ENCODE measurements at regions not wholly inside any gene's neighbourhood (a gene's known extent, or its start where the extent isn't known, plus 50 kb on each side); places are given as distances from the start of the nearest gene placed in this dataset.

DNA sequence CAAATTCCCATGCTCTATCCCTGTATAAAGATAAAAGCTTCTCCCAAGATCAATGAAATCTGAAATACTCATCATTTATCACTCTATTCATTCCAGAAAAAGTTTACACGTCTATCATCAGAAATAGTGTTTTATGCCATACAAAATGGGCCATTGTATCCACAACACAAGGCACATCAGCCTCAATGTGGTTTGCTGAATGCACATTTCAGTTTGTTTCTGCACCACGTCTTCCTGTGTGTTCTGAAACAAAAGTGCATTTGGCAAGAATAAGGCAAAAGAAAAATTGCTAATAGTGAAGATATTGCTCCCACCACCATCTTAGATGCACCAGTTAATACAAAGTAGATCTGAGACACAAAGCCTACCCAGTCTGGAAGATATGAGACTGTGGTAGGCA lies 89.6 kb upstream of the ETS2 start:
- no peak overlapping the region for H3K27ac ChIP-seq
- no peak for TF ChIP-seq ZFX (IDR thresholded peaks at IDR 0.05; ENCODE audit: borderline replicate concordance)
- TF ChIP-seq, protein P1, sequence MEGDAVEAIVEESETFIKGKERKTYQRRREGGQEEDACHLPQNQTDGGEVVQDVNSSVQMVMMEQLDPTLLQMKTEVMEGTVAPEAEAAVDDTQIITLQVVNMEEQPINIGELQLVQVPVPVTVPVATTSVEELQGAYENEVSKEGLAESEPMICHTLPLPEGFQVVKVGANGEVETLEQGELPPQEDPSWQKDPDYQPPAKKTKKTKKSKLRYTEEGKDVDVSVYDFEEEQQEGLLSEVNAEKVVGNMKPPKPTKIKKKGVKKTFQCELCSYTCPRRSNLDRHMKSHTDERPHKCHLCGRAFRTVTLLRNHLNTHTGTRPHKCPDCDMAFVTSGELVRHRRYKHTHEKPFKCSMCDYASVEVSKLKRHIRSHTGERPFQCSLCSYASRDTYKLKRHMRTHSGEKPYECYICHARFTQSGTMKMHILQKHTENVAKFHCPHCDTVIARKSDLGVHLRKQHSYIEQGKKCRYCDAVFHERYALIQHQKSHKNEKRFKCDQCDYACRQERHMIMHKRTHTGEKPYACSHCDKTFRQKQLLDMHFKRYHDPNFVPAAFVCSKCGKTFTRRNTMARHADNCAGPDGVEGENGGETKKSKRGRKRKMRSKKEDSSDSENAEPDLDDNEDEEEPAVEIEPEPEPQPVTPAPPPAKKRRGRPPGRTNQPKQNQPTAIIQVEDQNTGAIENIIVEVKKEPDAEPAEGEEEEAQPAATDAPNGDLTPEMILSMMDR (IDR thresholded peaks at IDR 0.05): no peak

DNA sequence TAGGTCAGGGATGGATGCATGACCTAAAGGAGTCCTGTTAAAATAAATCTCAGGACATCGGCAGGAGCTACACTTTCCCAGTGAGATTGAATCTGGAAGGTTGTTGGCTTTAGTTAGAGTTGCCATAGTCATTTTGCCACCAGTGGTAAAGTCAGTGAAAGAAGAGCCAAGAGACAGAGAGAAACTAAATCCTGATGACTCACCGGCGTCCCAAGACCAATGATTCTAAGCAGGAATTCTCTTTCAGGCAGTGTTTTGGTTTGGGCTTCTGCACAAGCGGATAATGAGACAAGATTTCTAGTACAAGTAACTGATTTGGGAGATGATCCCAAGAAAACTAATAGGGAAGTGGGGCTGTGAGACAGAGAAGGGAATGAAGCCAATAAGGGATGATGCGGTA lies 88.8 kb upstream of the ETS2 start:
- TF ChIP-seq, protein P1 (IDR thresholded peaks at IDR 0.05): no peak
- no peak for TF ChIP-seq ZFX (IDR thresholded peaks at IDR 0.05; ENCODE audit: borderline replicate concordance)
- no peak overlapping the region for H3K27ac ChIP-seq

DNA sequence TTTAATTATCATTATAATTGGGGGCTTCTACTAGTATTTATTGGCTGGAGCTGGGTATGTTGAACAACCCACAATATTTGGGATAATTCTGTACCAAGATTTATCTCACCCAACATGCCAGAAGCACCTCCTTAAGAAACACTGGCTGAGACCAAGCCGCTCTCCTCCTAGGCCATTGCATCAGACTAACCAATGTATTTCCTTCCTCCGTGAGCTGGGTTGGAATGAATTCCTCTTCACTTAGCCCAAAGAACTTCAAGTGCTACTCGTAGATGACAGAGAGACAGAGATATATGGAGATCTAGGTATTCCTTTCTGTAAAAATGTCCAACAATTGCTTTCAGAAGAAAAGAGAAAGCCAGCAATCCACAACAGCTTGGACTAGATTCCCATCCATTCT lies 87.2 kb upstream of the ETS2 start:
- TF ChIP-seq, protein P1 (IDR thresholded peaks at IDR 0.05): no peak
- TF ChIP-seq ZFX (IDR thresholded peaks at IDR 0.05; ENCODE audit: borderline replicate concordance): no peak

DNA sequence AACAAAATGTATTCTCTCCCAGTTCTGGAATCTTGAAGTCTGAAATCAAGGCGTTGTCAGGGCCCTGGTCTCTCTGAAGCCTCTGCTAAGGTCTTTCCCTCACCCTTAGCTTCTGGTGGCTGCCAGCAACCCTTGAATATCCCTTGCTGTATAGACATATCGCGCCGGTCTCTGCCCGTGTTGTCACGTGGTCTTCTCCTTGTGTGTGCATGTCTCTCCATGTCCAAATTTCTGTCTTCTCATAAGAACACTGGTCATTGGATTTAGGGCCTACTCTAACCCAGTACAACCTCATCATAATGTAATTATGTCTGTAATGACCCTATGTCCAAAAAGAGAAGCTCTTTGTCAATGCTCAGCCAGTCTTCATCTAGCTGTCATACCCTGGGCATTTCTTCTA lies 85.7 kb upstream of the ETS2 start:
- H3K27ac ChIP-seq: no peak overlapping the region
- no peak for TF ChIP-seq ZFX (IDR thresholded peaks at IDR 0.05; ENCODE audit: borderline replicate concordance)
- TF ChIP-seq, protein P1 (IDR thresholded peaks at IDR 0.05): no peak

More for the DNA sequence above, 87.2 kb upstream of the ETS2 start:
- H3K27ac ChIP-seq: no peak overlapping the region

DNA sequence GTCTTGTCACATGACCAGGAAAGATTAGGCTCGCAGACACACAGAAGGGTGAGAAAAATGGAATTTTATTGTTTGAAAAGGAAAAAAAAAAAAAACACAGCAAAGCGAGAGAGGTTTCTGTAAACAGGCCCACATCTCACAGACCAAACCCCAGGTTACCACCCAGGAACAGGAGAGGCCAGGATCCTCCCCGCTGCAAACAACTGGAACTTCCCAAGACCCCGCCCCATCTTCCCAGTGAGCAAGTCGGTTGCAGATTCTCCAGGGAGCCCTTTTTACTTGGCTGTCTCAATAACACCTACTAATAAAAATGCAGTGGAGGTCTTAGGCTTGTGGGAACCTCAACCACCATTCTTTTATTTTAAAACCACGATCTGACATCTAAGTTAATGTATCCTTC lies 84.7 kb upstream of the ETS2 start:
- H3K27ac ChIP-seq: no peak overlapping the region
- no peak for TF ChIP-seq ZFX (IDR thresholded peaks at IDR 0.05; ENCODE audit: borderline replicate concordance)
- TF ChIP-seq, protein P1 (IDR thresholded peaks at IDR 0.05): no peak

DNA sequence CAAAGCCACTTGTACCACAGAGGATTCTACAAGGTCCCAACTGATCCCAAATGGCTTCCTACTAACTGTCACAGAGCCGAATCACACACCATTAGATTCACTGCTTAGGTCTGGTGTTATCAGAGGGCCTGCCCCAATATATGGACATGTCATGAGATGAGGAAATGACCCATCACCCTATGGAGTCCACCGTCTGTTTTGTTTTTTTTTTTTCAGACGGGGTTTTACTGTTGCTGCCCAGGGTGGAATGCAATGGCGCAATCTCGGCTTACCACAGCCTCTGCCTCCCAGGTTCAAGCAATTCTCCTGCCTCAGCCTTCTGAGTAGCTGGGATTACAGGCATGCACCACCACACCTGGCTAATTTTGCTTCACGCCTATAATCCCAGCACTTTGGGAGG lies 83.8 kb upstream of the ETS2 start:
- H3K27ac ChIP-seq: no peak overlapping the region
- TF ChIP-seq, protein P1 (IDR thresholded peaks at IDR 0.05): no peak
- no peak for TF ChIP-seq ZFX (IDR thresholded peaks at IDR 0.05; ENCODE audit: borderline replicate concordance)

DNA sequence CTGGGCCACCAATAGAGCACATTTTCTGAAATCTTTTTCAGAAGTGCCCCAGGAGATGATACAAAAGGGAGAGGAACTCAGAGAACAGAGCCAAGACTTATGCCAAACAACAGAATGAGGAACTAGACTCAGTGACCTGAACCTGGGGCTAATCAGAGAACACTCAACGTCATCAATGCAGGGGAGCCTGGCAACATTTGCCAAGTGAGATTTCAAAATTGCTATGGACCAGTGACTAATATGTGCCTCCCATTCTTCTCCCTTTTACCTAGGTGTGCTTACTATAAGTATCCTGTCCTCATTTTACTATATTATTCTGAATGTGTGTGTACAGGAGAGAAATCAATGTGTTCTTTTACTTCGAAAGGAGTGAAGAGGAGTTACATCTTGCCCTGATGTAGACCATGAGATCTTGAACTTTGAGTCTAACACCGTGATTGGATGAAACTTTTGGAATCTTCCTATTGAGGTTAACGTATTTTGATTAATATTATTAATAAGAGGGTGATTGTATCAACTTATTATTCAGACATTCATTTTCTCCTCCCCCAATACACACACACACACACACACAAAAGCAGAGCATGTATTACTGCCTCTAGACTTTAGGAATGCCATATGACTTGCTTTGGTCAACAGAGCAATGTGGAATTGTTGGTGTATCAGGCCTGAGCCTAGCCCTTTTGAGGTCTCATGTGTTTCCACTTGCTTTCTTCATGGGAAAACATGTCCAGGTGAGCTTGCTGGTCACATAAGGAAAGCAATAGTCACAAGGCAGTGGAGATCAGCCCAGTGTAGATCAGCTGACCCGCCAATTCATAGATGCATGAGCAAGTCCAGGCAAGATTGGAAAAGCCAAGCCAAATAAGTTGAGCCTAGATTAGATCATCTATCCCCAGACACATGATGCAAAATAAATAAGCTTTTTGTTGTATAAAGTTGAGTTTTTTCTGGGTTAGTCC lies 80.3 kb upstream of the ETS2 start:
- no peak for TF ChIP-seq ZFX (IDR thresholded peaks at IDR 0.05; ENCODE audit: borderline replicate concordance)
- TF ChIP-seq, protein P1 (IDR thresholded peaks at IDR 0.05): no peak
- H3K27ac ChIP-seq: no peak overlapping the region
